ENCODE measurements at regions not wholly inside any gene's neighbourhood (a gene's known extent, or its start where the extent isn't known, plus 50 kb on each side); places are given as distances from the start of the nearest gene placed in this dataset.
A peak's percentile ranks its signal among the peaks of the same experiment; 100 is the strongest.
"Not testable (repeated sequence)": the region's sequence is repeated elsewhere in the genome, so short reads cannot be mapped to it uniquely, and the experiment has no call there.

DNA sequence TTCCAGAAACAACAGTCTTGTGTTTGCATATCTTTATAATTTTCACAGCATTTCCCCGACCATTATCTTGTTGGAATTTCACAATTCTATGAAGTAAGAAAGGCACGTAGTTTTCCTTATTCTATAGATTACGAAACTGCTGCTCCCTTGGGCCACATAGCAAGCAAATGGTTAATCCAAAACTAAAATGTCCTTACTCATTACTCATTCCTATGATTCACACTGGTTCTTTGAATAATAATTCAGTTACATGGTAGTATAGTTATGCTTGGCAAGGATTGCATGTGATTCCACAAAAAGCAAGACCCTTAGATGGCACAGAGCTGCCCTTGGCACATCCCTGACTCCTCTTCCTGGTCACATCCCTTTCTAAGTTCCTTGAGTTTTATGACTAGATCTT, 51.2 kb downstream of the OR13H1 start:
- no peak for DNase-seq (ENCODE audit: low read depth, low spot score)
- in situ Hi-C loops (cut with HindIII; ENCODE audit: low pct_unique_long_range_greater_than_20kb, low sequenced_read_pairs), result no loop called here

DNA sequence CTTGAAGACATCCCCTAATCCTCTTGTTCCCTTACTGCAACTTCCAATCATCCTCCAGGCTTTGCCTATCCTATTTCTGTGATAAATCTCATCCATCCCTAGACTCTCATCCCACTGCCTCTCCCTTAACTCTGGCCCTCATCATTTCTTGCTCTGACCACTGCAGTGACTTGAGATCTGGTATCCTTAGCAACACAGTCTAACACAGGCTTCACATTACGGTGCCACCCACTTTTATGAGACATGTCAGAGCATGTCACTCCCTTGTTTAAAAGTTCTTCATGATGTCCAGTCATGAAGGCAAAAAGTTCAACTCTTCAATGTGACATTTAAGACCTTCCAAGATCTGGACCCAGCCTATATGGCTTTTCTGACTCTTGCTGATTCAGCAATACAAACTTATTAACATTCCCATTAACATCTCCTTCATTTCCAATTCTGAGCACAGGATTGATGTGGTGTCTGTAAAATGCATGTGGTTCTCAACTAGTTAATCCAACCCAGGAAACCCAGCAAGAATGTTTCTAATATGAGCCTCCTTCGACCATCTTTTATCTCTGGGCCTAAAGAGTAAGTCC, 64.0 kb downstream of the OR13H1 start:
- in situ Hi-C loops (cut with HindIII; ENCODE audit: low pct_unique_long_range_greater_than_20kb, low sequenced_read_pairs), result no loop called here
- DNase-seq (ENCODE audit: low read depth, low spot score), result no peak

DNA sequence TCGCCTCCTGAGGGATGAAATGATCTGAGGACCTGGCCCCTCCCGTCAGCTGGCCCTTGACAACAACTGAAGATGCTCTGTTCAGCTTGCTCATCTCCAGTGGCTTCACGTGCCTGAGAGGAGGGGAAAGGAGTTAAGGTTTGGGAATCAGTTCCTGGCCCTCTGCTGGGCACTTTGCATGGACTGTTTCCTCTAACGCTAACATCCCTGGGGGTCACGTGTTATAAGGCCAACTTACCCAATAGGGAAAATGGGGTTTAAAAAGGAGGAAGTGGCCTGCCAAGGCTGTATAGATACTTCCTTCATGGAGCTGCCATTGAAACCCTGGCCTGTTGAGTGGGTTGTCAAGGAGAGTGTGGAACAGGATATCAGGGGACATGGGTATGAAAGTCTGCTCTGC, 65.6 kb downstream of the OR13H1 start:
- in situ Hi-C loops (cut with HindIII; ENCODE audit: low pct_unique_long_range_greater_than_20kb, low sequenced_read_pairs), result no loop called here

DNA sequence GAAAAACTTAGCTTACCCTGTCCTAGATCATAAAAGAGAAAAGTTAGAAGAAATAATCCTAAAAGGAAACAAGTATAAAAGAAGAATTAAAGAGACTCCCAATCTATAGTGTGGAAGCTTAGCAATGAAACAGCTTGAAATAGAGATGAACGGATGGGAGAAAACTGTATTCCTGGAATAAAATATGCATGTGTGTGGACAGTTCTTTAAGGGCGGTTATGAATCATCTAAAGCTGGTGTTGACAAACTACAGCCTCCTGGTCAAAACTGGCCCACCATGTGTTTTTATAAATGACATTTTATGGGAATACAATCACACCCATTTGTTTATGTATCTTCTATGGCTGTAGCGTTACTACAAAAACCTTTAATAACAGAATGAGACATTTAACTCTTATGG, 69.4 kb downstream of the OR13H1 start:
- in situ Hi-C loops (cut with HindIII; ENCODE audit: low pct_unique_long_range_greater_than_20kb, low sequenced_read_pairs), result no loop called here
- no peak for DNase-seq (ENCODE audit: low read depth, low spot score)

More for the DNA sequence above, 65.6 kb downstream of the OR13H1 start:
- no peak for DNase-seq (ENCODE audit: low read depth, low spot score)

DNA sequence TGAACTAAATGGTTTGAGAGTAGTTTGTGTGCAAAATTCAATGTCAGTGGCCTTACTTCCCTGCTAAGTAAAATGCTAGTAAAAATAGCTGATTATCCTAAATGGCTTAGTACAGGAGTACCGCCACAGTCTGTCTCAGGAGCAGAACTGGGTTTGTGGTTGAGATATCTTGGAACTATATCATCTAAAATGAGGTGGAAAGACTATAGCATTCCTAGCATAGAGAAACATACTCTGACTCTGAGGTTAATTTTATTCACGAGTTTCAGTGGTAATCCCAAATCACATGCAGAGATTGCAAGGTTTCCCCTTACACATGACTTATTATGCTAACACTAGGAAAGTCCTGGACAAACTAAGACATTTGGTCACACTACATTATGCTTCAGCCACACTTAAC, 70.4 kb downstream of the OR13H1 start:
- DNase-seq (ENCODE audit: low read depth, low spot score), result no peak
- in situ Hi-C loops (cut with HindIII; ENCODE audit: low pct_unique_long_range_greater_than_20kb, low sequenced_read_pairs), result no loop called here

DNA sequence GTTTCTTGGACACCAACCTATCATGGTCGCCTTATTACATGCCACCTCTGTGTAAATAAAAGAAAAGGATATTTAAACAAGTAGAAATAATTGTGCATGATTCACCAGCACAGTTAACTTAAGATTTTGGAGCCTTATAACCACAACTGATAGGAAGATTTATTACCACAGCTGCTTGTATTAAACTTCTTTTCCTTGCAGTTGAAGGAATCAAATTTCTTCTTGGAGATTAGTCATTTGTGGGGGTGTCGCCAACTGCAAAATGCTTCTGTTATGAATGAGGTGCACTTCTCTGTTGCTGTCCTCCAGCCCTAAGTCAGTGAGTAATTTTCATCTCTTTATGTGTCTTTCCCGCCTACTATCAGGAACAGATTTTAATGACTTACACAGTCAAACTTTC, 73.3 kb downstream of the OR13H1 start:
- no peak for DNase-seq (ENCODE audit: low read depth, low spot score)
- in situ Hi-C loops (cut with HindIII; ENCODE audit: low pct_unique_long_range_greater_than_20kb, low sequenced_read_pairs), result no loop called here

DNA sequence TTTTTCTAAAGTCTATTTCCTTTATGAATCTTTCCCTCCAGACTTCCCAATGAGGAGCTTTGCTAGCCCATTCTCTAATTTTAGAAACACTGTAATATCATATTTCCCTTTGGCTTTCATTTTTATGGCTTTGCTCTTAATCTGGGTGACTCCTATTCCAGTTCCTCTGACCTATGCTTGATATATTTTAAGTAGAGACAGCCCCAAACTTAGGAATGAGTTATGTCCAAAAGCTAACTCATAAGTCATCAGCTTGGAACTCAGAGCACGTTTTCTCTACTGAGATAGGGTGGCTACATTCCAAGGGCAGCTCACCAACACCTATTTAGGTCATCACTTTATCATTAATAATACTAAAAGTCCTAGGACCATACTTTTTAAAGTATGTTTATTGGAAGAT, 77.8 kb downstream of the OR13H1 start:
- in situ Hi-C loops (cut with HindIII; ENCODE audit: low pct_unique_long_range_greater_than_20kb, low sequenced_read_pairs), result no loop called here
- DNase-seq (ENCODE audit: low read depth, low spot score), result no peak

DNA sequence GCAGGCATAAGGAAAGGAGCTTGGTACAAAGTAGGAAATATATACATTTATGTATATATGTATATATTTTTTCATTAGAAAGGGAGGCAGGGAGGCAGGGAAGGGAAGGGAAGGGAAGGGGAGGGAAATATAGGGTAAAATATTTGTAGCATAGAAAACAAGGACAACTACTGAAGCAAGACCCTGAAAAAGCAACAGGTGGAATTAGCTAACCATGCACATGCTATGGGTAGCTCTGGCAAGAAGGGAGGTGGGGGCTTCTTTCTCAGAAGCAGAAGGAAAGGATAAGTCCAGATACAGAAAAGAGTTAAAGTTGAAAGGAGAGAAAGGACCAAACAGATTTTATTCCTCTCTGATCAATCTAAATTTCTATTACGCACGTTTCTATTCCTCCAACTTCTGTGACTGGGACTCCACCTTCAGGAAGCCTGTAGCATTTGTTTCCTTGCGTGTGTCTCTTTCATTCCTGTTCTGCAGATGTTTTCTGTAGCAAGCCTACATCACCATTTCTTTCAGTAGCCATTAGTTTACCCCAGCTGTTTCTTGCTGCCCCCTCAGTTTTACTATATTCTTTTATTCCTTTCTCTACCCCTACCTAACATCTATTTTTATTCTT, 82.9 kb downstream of the OR13H1 start:
- in situ Hi-C loops (cut with HindIII; ENCODE audit: low pct_unique_long_range_greater_than_20kb, low sequenced_read_pairs), result no loop called here
- peak; percentile 14 for DNase-seq (ENCODE audit: low read depth, low spot score)

DNA sequence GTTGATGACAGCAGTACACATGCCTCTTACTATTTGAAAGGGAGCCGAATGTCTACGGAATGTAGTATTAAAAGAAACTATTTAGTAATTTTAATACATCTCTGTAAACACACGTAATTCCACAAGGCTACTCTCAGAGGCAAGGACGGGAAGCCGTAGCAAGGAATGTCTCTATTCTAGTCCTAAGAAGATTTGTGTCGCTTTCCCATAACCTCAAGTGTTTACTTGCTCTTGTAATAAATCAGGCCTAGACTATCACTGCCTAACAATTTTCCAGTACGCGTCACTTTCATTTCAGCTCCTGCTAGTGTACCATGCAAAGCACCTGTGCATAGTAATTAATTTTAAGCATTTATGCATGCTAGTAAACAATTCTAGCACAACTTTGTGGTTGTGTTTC, 86.7 kb downstream of the OR13H1 start:
- in situ Hi-C loops (cut with HindIII; ENCODE audit: low pct_unique_long_range_greater_than_20kb, low sequenced_read_pairs), result no loop called here
- no peak for DNase-seq (ENCODE audit: low read depth, low spot score)

DNA sequence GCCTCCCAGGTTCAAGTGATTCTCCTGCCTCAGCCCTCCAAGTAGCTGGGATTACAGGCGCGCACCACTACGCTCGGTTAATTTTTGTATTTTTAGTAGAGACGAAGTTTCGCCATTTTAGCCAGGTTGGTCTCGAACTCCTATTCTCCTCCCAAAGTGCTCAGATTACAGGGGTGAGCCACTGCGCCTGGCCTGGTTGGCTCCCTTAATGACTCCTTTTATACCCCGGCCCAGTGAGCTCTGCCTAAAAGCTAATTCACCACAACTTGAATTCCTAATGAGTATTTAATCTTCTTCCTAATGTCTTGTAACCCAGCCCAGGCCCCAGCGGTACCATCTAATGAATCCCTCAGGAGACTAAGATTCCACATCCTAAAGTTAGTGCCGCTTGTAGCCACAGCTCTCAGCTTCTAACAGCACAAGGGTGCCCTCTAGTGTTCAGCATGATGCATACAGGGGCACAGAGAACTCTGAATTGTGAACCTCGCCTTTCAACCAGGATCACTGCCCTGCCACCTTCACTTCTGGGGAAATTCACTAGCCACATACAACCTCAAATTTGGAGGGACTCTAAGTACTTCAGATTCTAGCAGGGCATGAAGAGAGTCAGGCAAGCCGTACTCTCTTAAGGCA, 89.5 kb downstream of the OR13H1 start:
- in situ Hi-C loops (cut with HindIII; ENCODE audit: low pct_unique_long_range_greater_than_20kb, low sequenced_read_pairs), result no loop called here
- DNase-seq (ENCODE audit: low read depth, low spot score), result peak; percentile 68

DNA sequence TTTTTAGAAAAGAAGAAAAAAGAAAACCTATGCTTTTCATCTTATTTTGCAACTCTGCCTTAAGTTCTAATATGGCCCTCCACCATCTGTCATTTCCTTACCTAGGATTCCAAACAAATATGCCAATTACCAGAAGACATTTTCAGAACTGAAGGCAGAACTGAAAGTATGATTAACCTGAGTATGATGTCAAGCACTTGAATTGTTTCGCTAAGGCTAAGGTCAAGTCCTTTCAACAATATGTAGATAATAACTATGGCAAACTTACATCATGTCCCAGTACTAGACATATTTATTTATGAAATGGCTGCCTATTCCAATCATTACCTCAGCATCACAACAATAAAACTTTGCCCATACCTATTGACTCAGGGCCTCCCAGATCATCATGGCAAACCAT, 91.0 kb downstream of the OR13H1 start:
- DNase-seq (ENCODE audit: low read depth, low spot score), result no peak
- in situ Hi-C loops (cut with HindIII; ENCODE audit: low pct_unique_long_range_greater_than_20kb, low sequenced_read_pairs), result no loop called here

DNA sequence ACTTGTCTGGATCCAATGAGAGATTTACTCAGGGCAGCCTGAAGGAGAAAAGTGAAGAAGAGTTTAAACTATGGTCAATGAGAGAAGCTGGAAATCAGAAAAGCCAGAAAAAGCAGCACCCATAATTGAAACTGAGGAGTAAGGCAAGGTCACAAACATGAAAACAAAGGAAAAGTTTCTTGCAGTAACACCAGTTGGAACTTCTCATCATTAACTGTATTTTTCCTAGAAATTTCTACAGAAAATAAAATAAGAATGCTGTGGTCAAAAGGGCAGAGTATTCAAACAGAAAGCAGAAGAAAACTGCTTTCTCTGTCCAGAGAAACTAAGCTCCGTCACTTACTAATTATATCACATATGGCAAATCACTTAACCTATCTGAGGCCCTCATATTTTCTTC, 102.2 kb downstream of the OR13H1 start:
- DNase-seq (ENCODE audit: low read depth, low spot score), result no peak
- in situ Hi-C loops (cut with HindIII; ENCODE audit: low pct_unique_long_range_greater_than_20kb, low sequenced_read_pairs), result no loop called here

DNA sequence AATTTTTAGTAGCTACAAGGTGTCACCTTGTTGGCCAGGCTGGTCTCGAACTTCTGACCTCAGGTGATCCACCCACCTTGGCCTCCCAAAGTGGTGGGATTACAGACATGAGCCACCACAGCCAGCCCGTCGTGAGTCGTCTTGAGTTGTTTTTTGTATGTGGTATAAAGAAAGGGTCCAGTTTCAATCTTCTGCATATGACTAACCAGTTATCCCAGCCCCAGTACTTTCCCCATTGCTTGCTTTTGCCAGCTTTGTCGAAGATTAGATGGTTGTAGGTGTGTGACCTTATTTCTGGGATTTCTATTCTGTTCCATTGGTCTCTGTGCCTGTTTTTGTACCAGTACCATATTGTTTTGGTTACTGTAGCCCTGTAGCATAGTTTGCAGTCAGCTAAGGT, 105.9 kb downstream of the OR13H1 start:
- no peak for DNase-seq (ENCODE audit: low read depth, low spot score)
- in situ Hi-C loops (cut with HindIII; ENCODE audit: low pct_unique_long_range_greater_than_20kb, low sequenced_read_pairs), result no loop called here

DNA sequence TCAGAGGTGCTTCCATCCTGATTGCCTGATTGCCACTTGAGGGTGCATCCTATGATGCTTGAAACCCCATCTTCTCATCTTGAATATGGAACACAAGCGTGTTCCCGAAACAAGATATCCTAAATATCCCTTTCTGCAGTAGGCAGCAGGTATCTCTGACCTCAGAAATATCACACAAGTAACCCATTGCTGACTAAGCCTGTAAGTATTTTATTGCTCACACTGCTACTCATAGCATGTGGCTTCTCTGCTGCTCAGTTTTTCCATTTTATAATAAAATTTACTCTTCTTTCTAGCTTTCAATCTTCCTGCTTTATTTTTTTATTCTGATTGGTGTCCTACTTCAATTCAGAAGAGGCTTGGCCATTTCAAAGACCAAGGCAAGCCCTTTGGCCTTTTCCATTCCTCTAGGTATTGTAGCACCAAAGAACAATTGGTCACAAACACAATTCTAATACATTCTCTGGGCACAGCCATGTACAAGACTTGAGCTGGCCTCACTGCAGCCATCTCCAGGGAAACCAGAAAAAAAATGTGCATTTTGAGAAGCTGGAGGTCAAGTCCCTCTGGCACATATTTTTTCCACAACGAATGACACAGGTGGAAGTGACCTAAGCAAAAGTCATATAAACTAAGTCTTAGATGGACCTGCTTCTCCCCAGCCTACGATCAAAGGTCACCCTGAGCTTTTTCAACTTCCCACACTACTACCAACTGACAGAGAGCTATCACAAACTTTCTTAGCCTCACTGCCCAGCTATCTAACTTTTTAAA, 107.0 kb downstream of the OR13H1 start:
- in situ Hi-C loops (cut with HindIII; ENCODE audit: low pct_unique_long_range_greater_than_20kb, low sequenced_read_pairs), result no loop called here
- DNase-seq (ENCODE audit: low read depth, low spot score), result no peak

DNA sequence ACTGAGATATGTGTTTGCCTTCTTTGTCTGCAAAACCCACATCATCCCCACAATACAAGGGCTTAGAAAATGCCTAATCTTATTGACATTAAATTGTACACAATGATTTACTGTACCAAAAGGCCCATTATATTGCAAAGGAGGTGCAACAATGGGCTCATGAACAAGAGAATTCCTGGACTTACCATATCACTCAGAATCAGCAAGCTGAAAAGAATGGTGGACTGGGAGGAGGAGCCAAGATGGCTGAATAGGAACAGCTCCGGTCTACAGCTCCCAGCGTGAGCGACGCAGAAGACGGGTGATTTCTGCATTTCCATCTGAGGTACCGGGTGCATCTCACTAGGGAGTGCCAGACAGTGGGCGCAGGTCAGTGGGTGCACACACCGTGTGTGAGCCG, 119.9 kb downstream of the OR13H1 start:
- DNase-seq (ENCODE audit: low read depth, low spot score); in situ Hi-C loops (cut with HindIII; ENCODE audit: low pct_unique_long_range_greater_than_20kb, low sequenced_read_pairs): not testable (repeated sequence)

DNA sequence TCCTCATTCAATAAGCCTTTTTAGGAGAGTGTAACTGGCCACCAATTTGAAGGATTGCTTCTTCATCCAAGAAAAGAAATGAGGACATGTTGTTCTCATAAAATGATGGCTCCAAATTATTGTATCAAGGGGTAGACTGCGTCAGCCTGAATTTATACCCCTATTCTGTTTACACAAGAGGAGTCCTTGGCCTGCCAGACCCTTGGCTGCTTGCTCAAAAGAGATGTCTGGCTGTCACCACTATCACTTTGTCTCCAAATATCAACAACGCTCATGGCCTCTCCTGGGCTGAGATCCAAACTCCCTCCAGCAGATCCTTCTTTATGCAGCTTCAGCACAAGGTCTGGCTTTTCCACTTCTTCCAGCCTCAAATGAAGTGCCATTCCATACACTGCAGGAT, 127.9 kb downstream of the OR13H1 start:
- DNase-seq (ENCODE audit: low read depth, low spot score), result no peak
- in situ Hi-C loops (cut with HindIII; ENCODE audit: low pct_unique_long_range_greater_than_20kb, low sequenced_read_pairs), result no loop called here

DNA sequence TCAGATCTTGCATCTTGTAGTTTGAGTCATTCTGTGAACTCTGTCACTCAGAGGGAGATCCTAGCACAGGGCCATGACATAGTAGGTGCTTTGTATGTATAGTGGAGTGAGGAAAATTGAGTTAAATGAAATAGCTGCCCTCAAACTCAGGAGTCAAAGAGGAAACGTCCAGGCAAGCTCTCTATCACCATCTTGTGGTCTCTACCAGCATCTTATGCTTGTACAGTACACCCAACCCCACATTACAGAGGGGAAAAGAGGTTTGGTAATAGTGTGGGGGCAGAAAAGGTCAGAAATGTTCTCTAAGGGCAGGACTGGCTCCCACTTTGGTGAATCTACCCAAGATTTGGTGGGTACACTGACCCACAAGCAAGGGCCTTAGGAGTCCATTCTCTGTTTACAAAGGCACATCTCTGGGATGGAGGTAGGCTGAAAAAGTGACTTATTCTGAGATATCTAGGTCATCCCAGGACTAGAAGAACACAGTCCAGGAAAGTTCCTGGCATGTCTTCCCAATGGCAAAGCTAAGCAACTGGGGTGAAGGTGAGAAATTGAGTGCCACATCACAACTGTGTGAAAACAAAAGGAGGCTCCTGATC, 131.8 kb downstream of the OR13H1 start:
- in situ Hi-C loops (cut with HindIII; ENCODE audit: low pct_unique_long_range_greater_than_20kb, low sequenced_read_pairs), result no loop called here
- peak; percentile 48 for DNase-seq (ENCODE audit: low read depth, low spot score)
